HFF-Myc (cell line): ENCODE measurements at regions not wholly inside any gene's neighbourhood (a gene's known extent, or its start where the extent isn't known, plus 50 kb on each side); places are given as distances from the start of the nearest gene placed in this dataset.
"Not testable (repeated sequence)": the region's sequence is repeated elsewhere in the genome, so short reads cannot be mapped to it uniquely, and the experiment has no call there.

Experiments used
- DNase-seq: peaks from one replicate; pipeline ENCODE4 v3.0.0-alpha.2; 2011; ENCODE audit warnings: low read depth; ENCODE audit errors: extremely low read depth
- H3K4me3 ChIP-seq: replicated peaks from 2 replicates; pipeline ENCODE4 v1.5.1; 2011; ENCODE audit warnings: low read depth, mild to moderate bottlenecking, control low read depth, low read length
- CTCF ChIP-seq: IDR thresholded peaks from 2 replicates; pipeline ENCODE4 v1.5.1; 2012; ENCODE audit warnings: mild to moderate bottlenecking, low read depth, low read length, control low read depth; ENCODE audit errors: missing control alignments

DNA sequence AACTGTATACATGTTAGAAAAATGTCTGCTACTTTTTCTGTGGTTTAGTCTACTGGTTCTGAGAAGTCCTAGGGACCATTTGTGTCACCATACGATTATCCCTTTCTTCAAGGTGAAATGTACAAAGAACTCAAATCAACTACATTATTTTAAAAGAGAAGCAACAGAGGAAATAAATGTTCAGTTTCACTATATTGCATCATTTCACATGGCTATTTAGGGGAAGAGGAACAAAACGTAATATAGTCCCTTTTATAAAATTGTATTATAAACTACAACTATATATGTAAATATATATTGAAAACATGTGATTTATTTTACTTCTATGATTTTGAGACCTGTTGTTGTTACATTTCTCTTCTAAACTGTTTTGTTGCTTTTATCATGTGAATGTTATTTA, 1308.0 kb downstream of the EPHA7 start:
- no peak for DNase-seq
- TF ChIP-seq CTCF: no peak
- H3K4me3 ChIP-seq: no peak overlapping the region

- DNase-seq: no peak
- no peak overlapping the region for H3K4me3 ChIP-seq
- TF ChIP-seq CTCF: no peak
Observed at GRCh38 chr6:92110403-92110802, 1309.0 kb downstream of the EPHA7 start.

DNA sequence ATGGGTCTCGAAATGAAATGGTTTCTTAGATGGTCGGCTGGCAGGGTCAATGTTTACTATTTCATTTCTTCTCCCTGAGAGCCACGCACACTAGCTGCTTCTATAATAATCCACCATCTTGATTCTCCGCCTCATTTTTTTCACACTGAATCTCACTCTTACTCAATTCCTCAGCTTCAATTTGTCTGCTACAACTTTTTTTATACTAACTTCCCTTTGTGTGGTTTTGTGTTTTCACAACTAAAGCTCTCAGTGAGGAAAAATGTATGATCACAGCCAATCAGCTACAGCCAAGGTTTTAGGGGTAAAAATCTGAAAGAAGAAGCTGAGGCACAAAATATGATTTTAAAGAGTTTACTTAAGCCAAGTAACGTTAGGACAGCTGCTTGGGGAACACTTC, 1309.4 kb downstream of the EPHA7 start:
- no peak for TF ChIP-seq CTCF
- no peak overlapping the region for H3K4me3 ChIP-seq
- no peak for DNase-seq

GRCh38 chr6:92109256-92109655, 1310.1 kb downstream of the EPHA7 start:
- H3K4me3 ChIP-seq: no peak overlapping the region
- no peak for DNase-seq
- TF ChIP-seq CTCF: no peak

DNA sequence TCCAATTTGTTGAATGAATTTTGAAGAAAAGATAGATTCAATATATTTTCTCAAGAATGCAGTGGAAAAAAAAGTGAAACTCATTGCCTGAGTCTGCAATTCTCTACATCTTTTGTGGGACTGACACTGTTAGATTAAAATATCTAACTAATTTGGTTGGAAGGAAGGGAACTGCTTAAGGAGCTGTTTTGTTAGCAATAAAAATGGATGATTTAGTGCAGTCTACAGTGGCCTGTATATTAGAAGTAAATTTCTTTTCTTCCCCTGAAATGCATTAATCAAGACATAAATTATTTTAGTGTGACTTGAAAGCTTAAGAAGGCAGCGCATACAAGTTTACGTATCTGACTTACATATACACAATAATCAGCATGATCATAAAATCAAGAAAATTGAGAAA, 1332.6 kb downstream of the EPHA7 start:
- TF ChIP-seq CTCF: no peak
- DNase-seq: no peak
- no peak overlapping the region for H3K4me3 ChIP-seq

DNA sequence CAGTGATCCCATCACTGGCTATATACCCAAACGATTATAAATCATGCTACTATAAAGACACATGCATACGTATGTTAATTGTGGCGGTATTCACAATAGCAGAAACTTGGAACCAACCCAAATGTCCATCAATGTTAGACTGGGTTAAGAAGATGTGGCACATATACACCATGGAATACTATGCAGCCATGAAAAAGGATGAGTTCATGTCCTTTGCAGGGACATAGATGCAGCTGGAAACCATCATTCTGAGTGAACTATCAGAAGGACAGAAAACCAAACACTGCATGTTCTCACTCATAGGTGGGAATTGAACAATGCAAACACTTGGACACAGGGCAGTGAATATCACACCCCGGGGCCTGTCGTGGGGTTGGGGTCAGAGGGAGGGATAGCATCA, 1335.4 kb downstream of the EPHA7 start:
- not testable (repeated sequence) for H3K4me3 ChIP-seq, DNase-seq

DNA sequence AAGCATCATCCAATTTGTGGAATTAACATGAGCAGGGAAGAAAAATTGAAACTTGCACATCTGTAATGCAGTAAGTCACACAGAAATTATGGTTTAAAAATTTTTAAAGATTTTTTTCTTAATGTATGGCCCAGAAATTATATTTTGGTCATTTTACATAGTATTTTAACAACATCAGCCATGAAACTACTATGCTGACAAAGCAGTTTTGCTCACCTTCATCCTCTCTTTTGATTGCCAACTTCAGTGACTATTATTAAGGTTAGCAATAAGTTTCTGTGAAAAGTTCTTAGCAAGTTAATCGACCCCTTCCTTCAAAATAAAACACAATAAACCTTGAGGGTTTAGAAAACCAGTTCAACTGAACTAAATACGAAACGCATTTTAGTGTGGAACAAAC, 1347.0 kb downstream of the EPHA7 start:
- DNase-seq: no peak
- H3K4me3 ChIP-seq: no peak overlapping the region
- TF ChIP-seq CTCF: no peak
